ENCODE measurements at regions not wholly inside any gene's neighbourhood (a gene's known extent, or its start where the extent isn't known, plus 50 kb on each side); places are given as distances from the start of the nearest gene placed in this dataset.

DNA sequence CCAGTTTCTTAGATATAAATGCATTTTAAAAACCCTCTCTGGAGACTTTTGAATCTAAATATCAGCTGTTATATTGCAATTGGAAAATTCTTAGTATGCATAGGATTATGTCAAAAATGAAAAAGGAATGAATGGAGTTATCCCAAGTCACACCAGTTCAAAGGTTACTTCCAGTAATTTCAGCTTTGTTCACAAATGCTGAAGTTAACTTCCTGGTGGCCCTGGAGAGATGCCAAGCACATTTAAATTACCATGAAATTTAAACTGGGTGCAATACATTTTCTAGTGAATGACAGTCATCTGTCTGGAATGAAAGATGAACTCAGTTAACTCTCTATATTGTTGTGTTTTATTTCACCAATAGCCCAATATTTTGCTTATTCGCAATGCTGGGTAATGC lies 753.9 kb downstream of the SUCLG1 start:
- TF ChIP-seq POLR2A (IDR thresholded peaks at IDR 0.05) = no peak
- TF ChIP-seq, protein P1, sequence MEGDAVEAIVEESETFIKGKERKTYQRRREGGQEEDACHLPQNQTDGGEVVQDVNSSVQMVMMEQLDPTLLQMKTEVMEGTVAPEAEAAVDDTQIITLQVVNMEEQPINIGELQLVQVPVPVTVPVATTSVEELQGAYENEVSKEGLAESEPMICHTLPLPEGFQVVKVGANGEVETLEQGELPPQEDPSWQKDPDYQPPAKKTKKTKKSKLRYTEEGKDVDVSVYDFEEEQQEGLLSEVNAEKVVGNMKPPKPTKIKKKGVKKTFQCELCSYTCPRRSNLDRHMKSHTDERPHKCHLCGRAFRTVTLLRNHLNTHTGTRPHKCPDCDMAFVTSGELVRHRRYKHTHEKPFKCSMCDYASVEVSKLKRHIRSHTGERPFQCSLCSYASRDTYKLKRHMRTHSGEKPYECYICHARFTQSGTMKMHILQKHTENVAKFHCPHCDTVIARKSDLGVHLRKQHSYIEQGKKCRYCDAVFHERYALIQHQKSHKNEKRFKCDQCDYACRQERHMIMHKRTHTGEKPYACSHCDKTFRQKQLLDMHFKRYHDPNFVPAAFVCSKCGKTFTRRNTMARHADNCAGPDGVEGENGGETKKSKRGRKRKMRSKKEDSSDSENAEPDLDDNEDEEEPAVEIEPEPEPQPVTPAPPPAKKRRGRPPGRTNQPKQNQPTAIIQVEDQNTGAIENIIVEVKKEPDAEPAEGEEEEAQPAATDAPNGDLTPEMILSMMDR (IDR thresholded peaks at IDR 0.05) = no peak

Data from testis (tissue), 2 donors.